SK-N-SH (cell line): ENCODE measurements at regions not wholly inside any gene's neighbourhood (a gene's known extent, or its start where the extent isn't known, plus 50 kb on each side); places are given as distances from the start of the nearest gene placed in this dataset.

ENCODE experiments used
- CTCF ChIA-PET: fragments of 300-600, 350-600 bp; formaldehyde crosslinking; extraction: SDS; loops from one replicate; lab custom pipeline; 2021; lab: Yijun Ruan, JAX
- POLR2A ChIA-PET: fragments of 350-600 bp; sonication (Branson Sonifier 250); formaldehyde crosslinking; extraction: SDS; loops from one replicate; lab custom pipeline; 2020; ENCODE audit warnings: antibody characterized with exemption, inconsistent platforms; lab: Yijun Ruan, JAX
- DNase-seq: peaks from one replicate; pipeline ENCODE4 v3.0.0; 2012
- H2AFZ ChIP-seq: fragments of 200-600 bp; sonication (generic); 2 replicates; pipeline ENCODE4 v1.8.1; 2016; ENCODE audit warnings: antibody characterized with exemption, mild to moderate bottlenecking, low read depth
- H3F3A ChIP-seq: fragments of 200-600 bp; sonication (generic); replicated peaks from 2 replicates; pipeline ENCODE3; 2016; ENCODE audit warnings: antibody characterized with exemption, mild to moderate bottlenecking; ENCODE audit not compliant: insufficient read depth
- H3K27ac ChIP-seq, 2 experiments: fragments of 200-500 bp in 1 of 2; fragments of 200-600 bp in 1 of 2; sonication (Bioruptor generic) in 1 of 2; sonication (generic), shearing (Covaris generic) in 1 of 2; 2 replicates each; pipeline versions ENCODE4 v1.5.1 to v1.6.1; 2014 to 2016; ENCODE audit warnings: low read depth in 2 of 2, inconsistent platforms in 1 of 2, low read length in 1 of 2, mild to moderate bottlenecking in 1 of 2, mixed read lengths in 1 of 2
- H3K27me3 ChIP-seq: fragments of 200-600 bp; sonication (generic), shearing (Covaris generic); 2 replicates; pipeline ENCODE4 v1.6.1; 2016; ENCODE audit warnings: mixed run types; ENCODE audit not compliant: insufficient read depth
- H3K36me3 ChIP-seq, 2 experiments: fragments of 200-500 bp in 1 of 2; fragments of 200-600 bp in 1 of 2; sonication (Bioruptor generic) in 1 of 2; sonication (generic) in 1 of 2; replicated peaks in 1 of 2; 2 replicates each; pipeline versions ENCODE3 to v1.5.1; 2014 to 2016; ENCODE audit warnings: low read length in 1 of 2, mild to moderate bottlenecking in 1 of 2; ENCODE audit not compliant: insufficient read depth in 2 of 2, control insufficient read depth in 1 of 2
- H3K4me1 ChIP-seq, 2 experiments: fragments of 200-500 bp in 1 of 2; fragments of 200-600 bp in 1 of 2; sonication (Bioruptor generic) in 1 of 2; sonication (generic), shearing (Covaris generic) in 1 of 2; 2 replicates each; pipeline versions ENCODE4 v1.5.1 to v1.6.1; 2014 to 2016; ENCODE audit warnings: low read depth in 1 of 2, low read length in 1 of 2, mixed run types in 1 of 2; ENCODE audit not compliant: insufficient read depth in 2 of 2, control insufficient read depth in 1 of 2
- H3K4me2 ChIP-seq: fragments of 200-600 bp; sonication (generic), shearing (Covaris generic); 2 replicates; pipeline ENCODE4 v1.6.1; 2017; ENCODE audit warnings: mixed run types
- H3K4me3 ChIP-seq, 2 experiments: fragments of 200-500 bp in 1 of 2; fragments of 200-600 bp in 1 of 2; sonication (Bioruptor generic) in 1 of 2; sonication (generic), shearing (Covaris generic) in 1 of 2; 2 replicates each; pipeline versions ENCODE4 v1.5.1 to v1.8.1; 2014 to 2016; ENCODE audit warnings: low read depth in 2 of 2, inconsistent platforms in 1 of 2, low read length in 1 of 2, mild to moderate bottlenecking in 1 of 2, mixed read lengths in 1 of 2, moderate library complexity in 1 of 2
- H3K79me2 ChIP-seq: fragments of 200-600 bp; sonication (generic); 2 replicates; pipeline ENCODE4 v1.8.1; 2017; ENCODE audit warnings: mild to moderate bottlenecking; ENCODE audit not compliant: insufficient read depth
- H3K9ac ChIP-seq: fragments of 200-600 bp; sonication (generic); 2 replicates; pipeline ENCODE4 v1.6.1; 2017; ENCODE audit warnings: mixed run types
- H3K9me2 ChIP-seq: fragments of 200-600 bp; sonication (generic); 2 replicates; pipeline ENCODE4 v1.6.1; 2017; ENCODE audit warnings: mixed run types
- H3K9me3 ChIP-seq: fragments of 200-600 bp; sonication (generic); 2 replicates; pipeline ENCODE4 v1.6.1; 2017; ENCODE audit warnings: mixed run types, mild to moderate bottlenecking, moderate library complexity
- H4K20me1 ChIP-seq: fragments of 200-600 bp; sonication (generic); 2 replicates; pipeline ENCODE4 v1.6.1; 2017; ENCODE audit warnings: mild to moderate bottlenecking, mixed run types; ENCODE audit not compliant: insufficient read depth
- CTCF ChIP-seq: fragments of 200-600 bp; sonication (generic); IDR thresholded peaks from 2 replicates; pipeline ENCODE4 v1.6.1; 2017; ENCODE audit warnings: antibody characterized with exemption, mild to moderate bottlenecking, moderate library complexity
- EP300 ChIP-seq, 2 experiments: IDR thresholded peaks; 2 replicates each; pipeline versions ENCODE4 v1.4.0 to v1.6.1; 2012; ENCODE audit warnings: borderline replicate concordance in 1 of 2, low read depth in 1 of 2, low read length in 1 of 2
- FOSL2 ChIP-seq: IDR thresholded peaks from 2 replicates; pipeline ENCODE4 v1.4.0; 2012; ENCODE audit warnings: low read depth, mild to moderate bottlenecking, moderate library complexity, borderline replicate concordance
- FOXM1 ChIP-seq: IDR thresholded peaks from 2 replicates; pipeline ENCODE4 v1.4.0; 2012; ENCODE audit warnings: low read depth, mild to moderate bottlenecking
- GABPA ChIP-seq: IDR thresholded peaks from 2 replicates; pipeline ENCODE4 v1.4.0; 2012; ENCODE audit warnings: low read depth, mild to moderate bottlenecking
- MAX ChIP-seq: IDR thresholded peaks from 2 replicates; pipeline ENCODE4 v1.4.0; 2012; ENCODE audit warnings: low read depth
- MXI1 ChIP-seq: IDR thresholded peaks from 2 replicates; pipeline ENCODE4 v1.6.1; 2012; ENCODE audit warnings: mild to moderate bottlenecking, low read depth, low read length, improper control_type of control experiment
- NRF1 ChIP-seq: IDR thresholded peaks from 2 replicates; pipeline ENCODE4 v1.6.1; 2012; ENCODE audit warnings: low read depth, mild to moderate bottlenecking, low read length
- RAD21 ChIP-seq: IDR thresholded peaks from 2 replicates; pipeline ENCODE4 v1.6.1; 2012; ENCODE audit warnings: mild to moderate bottlenecking, low read length
- REST ChIP-seq: IDR thresholded peaks from 2 replicates; pipeline ENCODE4 v1.6.1; 2012; ENCODE audit warnings: mild to moderate bottlenecking, low read depth, low read length, moderate library complexity
- RFX5 ChIP-seq: IDR thresholded peaks from 2 replicates; pipeline ENCODE4 v1.6.1; 2012; ENCODE audit warnings: mild to moderate bottlenecking, improper control_type of control experiment, low read length
- SIN3A ChIP-seq: IDR thresholded peaks from 2 replicates; pipeline ENCODE4 v1.6.1; 2012; ENCODE audit warnings: low read depth, mild to moderate bottlenecking, low read length, moderate library complexity, borderline replicate concordance
- SMC3 ChIP-seq: IDR thresholded peaks from 2 replicates; pipeline ENCODE4 v1.6.1; 2012; ENCODE audit warnings: low read depth, low read length, improper control_type of control experiment
- USF1 ChIP-seq: IDR thresholded peaks from 2 replicates; pipeline ENCODE4 v1.4.0; 2012; ENCODE audit warnings: low read depth, borderline replicate concordance
- ZBTB33 ChIP-seq: IDR thresholded peaks from 2 replicates; pipeline ENCODE4 v1.4.0; 2012; ENCODE audit warnings: low read depth, borderline replicate concordance
- WGBS: methylation state at CpG from one replicate; pipeline ENCODE4 v1.1.6; 2017; ENCODE audit warnings: low lambda C conversion rate; 5-methylcytosine and 5-hydroxymethylcytosine counted together

GRCh38 chr16:9258423-9259051, 167.1 kb downstream of the HAPSTR1 start:
- no peaks in the 10 kb centered on the region for H3F3A ChIP-seq
- no peak overlapping the region for H3K27ac ChIP-seq
- no peak overlapping the region for H3K4me2 ChIP-seq
- H3K4me1 ChIP-seq = peaks cover 0 to 13% of the 10 kb centered on the region in 2 experiments; a peak in 1 of 4 replicates
- no peaks in the 10 kb centered on the region for H3K9me3 ChIP-seq
- no peak overlapping the region for H2AFZ ChIP-seq
- peak overlapping the region in 1 of 2 experiments; percentile 47; a peak in 1 of 4 replicates for H3K4me3 ChIP-seq
- H3K36me3 ChIP-seq = no peaks in the 10 kb centered on the region
- peak; percentile 63 for DNase-seq
- no peaks in the 10 kb centered on the region for H4K20me1 ChIP-seq
- POLR2A ChIA-PET = no interaction called here
- H3K9me2 ChIP-seq = no peaks in the 10 kb centered on the region
- H3K9ac ChIP-seq = no peak overlapping the region
- H3K79me2 ChIP-seq = no peaks in the 10 kb centered on the region
- CTCF ChIA-PET = interaction anchor here (0.6 to 3.4 kb wide), 30 partner anchors 10 to 1251 kb away, joined by 3 to 20 read pairs (median 4); partner anchors contain the start of gene GRIN2A
- TF ChIP-seq GABPA (no peak), MAX (no peak), RAD21 (peak; percentile 78), CTCF (peak; percentile 44), SMC3 (peak; percentile 46)
- H3K27me3 ChIP-seq = no peaks in the 10 kb centered on the region
- WGBS = 49% methylated on average over 14 of the region's 14 CpGs

GRCh38 chr16:9259914-9260608, 168.6 kb downstream of the HAPSTR1 start:
- H4K20me1 ChIP-seq = no peaks in the 10 kb centered on the region
- H3K9me2 ChIP-seq = no peaks in the 10 kb centered on the region
- H3K79me2 ChIP-seq = no peaks in the 10 kb centered on the region
- no peak overlapping the region for H2AFZ ChIP-seq
- ChIA-PET CTCF (interaction anchor here (0.9 to 3.4 kb wide), 11 partner anchors 10 to 921 kb away, joined by 3 to 20 read pairs (median 8); no protein-coding TSS in a partner anchor), POLR2A (no interaction called here)
- no peak for DNase-seq
- no peaks in the 10 kb centered on the region for H3K36me3 ChIP-seq
- no peaks in the 10 kb centered on the region for H3K9me3 ChIP-seq
- H3K27ac ChIP-seq = no peak overlapping the region
- 22% methylated on average over 7 of the region's 7 CpGs for WGBS
- H3K4me2 ChIP-seq = no peak overlapping the region
- H3F3A ChIP-seq = no peaks in the 10 kb centered on the region
- no peaks in the 10 kb centered on the region for H3K27me3 ChIP-seq
- no peak overlapping the region for H3K9ac ChIP-seq
- no peak overlapping the region for H3K4me3 ChIP-seq
- peaks cover 0 to 13% of the 10 kb centered on the region in 2 experiments; a peak in 1 of 4 replicates for H3K4me1 ChIP-seq
- TF ChIP-seq SMC3 (no peak), FOSL2 (no peak), NRF1 (no peak), MAX (no peak), USF1 (no peak), MXI1 (no peak), REST (no peak), RFX5 (no peak), ZBTB33 (no peak), FOXM1 (no peak), GABPA (no peak), EP300 (IDR thresholded peaks at IDR 0.05; ENCODE audit: borderline replicate concordance in 1 of 2, low read depth in 1 of 2, low read length in 1 of 2) (no peak), SIN3A (no peak)
